Right atrium auricular region (tissue), 2 donors: ENCODE measurements at regions not wholly inside any gene's neighbourhood (a gene's known extent, or its start where the extent isn't known, plus 50 kb on each side); places are given as distances from the start of the nearest gene placed in this dataset.

Experiments
- DNase-seq: peaks from one replicate; pipeline ENCODE4 v3.0.0-alpha.2; 2019; ENCODE audit warnings: low spot score
- H3K27ac ChIP-seq, 2 donors: fragments of 200-600 bp; sonication (generic); 1 replicate in 1 of 2; 2 replicates in 1 of 2; pipeline ENCODE4 v1.5.1; 2016 to 2019
- H3K27me3 ChIP-seq, 2 donors: fragments of 200-600 bp; sonication (generic); one replicate each; pipeline versions ENCODE4 v1.5.1 to v1.6.0; 2017 to 2019
- H3K36me3 ChIP-seq: fragments of 200-600 bp; sonication (generic); one replicate; pipeline ENCODE4 v1.5.1; 2016
- H3K4me1 ChIP-seq, 2 donors: fragments of 200-600 bp; sonication (generic); one replicate each; pipeline versions ENCODE4 v1.5.1 to v1.6.0; 2017 to 2019
- H3K4me3 ChIP-seq, 2 donors: fragments of 200-600 bp; sonication (generic); 1 replicate in 1 of 2; 2 replicates in 1 of 2; pipeline ENCODE4 v1.5.1; 2017 to 2019; ENCODE audit warnings: mild to moderate bottlenecking in 1 of 2, moderate library complexity in 1 of 2
- H3K9me3 ChIP-seq, 2 donors: fragments of 200-600 bp; sonication (generic); one replicate each; pipeline ENCODE4 v1.5.1; 2019
- TF ChIP-seq, protein P1 (sequence below), 2 donors: fragments of 200-600 bp; sonication (generic); IDR thresholded peaks; one replicate each; pipeline ENCODE4 v1.5.1; 2019; ENCODE audit warnings: antibody characterized with exemption in 2 of 2

DNA sequence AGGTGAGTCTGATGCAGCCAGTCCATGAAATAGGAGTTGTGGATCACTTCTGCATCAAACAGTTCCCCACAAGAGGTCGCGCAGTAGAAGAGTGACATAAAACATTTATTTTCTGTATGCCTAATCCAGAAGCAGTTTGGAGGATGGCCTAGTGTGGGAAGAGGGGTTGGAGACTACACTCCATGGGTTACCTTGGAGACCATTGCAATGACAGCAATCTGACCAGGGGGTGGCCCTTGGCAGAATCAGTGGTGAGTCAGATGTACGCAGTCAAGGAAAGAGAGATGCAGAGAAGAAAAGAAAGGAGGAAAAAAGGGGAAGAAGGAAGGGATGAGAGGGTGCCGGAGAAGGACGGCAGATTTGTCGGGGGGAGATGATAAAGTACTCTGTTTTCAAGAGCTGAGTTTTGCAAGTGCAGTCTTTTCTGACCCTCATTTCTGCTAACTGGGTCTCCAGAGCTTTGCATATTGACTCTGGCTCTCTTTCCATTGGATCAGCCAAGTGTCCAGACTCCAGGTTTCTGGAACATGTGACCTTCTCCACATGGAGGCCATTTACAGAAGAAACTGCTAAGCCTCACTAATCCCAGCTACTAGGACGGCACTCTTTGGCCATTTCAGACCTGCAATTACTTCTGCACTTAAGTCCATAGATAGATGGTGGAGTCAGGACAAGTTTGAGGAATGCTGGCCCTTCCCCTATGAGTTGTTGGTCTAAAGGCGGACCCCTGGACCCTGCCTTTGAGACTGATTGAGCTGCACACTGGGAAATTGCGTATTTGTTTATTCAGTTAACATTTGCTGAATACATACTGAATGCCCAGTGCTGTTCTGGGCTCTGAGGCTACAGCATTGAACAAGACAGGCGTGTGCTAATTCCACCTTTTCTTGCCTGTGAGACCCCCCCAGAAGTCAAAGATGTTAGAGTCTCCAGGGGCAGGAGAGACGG lies 424.2 kb downstream of the BCL11B start:
- DNase-seq: no peak
- Histone ChIP-seq H3K36me3 (no peaks in the 10 kb centered on the region), H3K27ac (no peak overlapping the region), H3K4me3 (no peak overlapping the region), H3K9me3 (no peaks in the 10 kb centered on the region), H3K4me1 (no peaks in the 10 kb centered on the region), H3K27me3 (no peaks in the 10 kb centered on the region)
- TF ChIP-seq, protein P1, sequence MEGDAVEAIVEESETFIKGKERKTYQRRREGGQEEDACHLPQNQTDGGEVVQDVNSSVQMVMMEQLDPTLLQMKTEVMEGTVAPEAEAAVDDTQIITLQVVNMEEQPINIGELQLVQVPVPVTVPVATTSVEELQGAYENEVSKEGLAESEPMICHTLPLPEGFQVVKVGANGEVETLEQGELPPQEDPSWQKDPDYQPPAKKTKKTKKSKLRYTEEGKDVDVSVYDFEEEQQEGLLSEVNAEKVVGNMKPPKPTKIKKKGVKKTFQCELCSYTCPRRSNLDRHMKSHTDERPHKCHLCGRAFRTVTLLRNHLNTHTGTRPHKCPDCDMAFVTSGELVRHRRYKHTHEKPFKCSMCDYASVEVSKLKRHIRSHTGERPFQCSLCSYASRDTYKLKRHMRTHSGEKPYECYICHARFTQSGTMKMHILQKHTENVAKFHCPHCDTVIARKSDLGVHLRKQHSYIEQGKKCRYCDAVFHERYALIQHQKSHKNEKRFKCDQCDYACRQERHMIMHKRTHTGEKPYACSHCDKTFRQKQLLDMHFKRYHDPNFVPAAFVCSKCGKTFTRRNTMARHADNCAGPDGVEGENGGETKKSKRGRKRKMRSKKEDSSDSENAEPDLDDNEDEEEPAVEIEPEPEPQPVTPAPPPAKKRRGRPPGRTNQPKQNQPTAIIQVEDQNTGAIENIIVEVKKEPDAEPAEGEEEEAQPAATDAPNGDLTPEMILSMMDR (IDR thresholded peaks at IDR 0.05): no peak

DNA sequence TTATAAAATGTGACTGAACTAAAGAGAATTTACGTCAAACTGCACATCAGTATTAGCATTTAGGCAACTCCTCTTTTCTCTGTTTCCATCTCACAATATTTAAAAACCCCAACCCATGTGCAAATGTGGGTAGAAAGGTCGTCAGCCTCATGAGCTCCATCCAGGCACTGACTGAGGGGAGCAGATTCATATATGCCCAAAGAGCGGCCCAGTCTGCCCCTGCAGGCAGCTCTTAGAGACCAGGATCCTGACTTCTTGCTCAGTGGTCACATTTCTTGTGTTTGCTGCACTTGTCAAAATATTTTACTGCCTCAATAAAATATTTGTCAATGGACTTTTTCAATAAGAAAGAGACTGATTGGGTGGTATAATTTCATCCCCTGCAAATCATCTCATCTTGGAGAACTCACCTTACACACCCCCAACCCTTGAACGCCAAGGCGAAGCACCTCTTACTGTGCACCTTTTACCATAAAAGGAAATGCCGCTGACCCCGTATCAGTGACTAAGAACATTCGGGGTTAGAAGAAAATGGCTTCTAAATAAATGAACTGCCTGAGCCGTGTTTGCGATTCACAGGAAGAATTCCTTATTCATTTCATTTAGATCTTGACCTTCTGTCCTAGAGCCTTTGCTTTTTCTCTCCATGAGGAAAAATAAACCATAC lies 418.8 kb downstream of the BCL11B start:
- no peak for DNase-seq
- no peak overlapping the region for H3K27ac ChIP-seq
- no peak overlapping the region for H3K4me3 ChIP-seq
- H3K9me3 ChIP-seq: no peaks in the 10 kb centered on the region
- no peaks in the 10 kb centered on the region for H3K36me3 ChIP-seq
- H3K4me1 ChIP-seq: no peaks in the 10 kb centered on the region
- TF ChIP-seq, protein P1 (IDR thresholded peaks at IDR 0.05): no peak
- H3K27me3 ChIP-seq: no peaks in the 10 kb centered on the region

DNA sequence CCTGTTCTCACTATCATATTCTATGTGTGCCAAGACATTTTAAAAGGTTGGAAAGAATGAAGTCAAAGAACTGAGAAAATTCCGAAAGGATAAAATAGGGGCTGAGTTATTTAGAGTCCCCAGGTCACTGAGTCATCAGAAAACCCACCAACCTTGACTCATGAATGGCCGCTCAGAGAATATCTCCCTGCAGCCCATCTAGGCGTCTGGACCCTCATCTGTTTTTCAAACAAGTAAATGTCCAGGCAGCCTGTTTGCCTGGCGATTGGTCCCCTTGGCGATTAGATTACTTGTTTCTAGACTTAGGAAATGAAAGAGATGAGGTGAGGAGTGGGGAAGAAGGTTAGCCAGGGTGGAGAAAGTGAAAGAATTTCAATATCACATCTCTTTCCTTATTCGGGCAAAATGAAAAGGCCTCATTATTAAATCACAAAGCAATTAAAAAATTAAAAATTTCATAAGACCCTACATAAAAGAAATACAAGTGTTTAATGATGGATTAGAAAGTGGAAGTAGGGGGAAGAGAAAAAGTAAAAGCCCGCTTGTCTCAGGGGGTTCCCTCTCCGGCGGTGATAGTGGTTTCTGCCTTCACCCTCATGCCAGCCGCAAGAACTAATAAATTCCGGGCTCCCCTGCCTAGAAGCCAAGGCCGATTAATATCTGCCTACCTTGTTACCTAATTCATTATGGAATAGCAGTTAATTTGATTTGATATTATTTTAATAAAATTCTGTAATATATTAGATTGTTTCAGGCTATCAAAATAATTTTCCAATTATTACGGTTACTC lies 415.9 kb downstream of the BCL11B start:
- TF ChIP-seq, protein P1 (IDR thresholded peaks at IDR 0.05): no peak
- no peaks in the 10 kb centered on the region for H3K9me3 ChIP-seq
- H3K4me3 ChIP-seq: no peak overlapping the region
- no peak for DNase-seq
- no peak overlapping the region for H3K27ac ChIP-seq
- no peaks in the 10 kb centered on the region for H3K4me1 ChIP-seq
- no peaks in the 10 kb centered on the region for H3K27me3 ChIP-seq
- no peaks in the 10 kb centered on the region for H3K36me3 ChIP-seq

DNA sequence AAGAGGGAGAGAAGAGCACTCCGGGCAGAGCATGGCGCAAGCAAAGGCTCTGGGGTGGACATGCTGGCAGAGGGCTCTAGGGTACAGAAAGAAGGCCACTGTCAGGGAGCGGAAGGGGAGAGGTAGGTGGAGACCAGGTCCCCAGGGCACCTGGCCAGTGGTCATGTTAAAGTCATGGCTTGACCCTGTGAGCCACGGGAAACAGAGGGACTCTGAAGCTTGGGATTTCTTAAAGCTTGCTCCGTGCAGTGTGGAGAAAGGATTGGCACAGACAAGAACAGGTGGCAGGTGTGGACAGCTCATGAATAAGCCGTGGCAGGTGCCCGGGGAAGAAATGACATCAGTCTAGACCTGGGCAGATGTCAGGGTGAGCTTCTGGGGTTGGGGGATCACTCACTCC lies 413.8 kb downstream of the BCL11B start:
- TF ChIP-seq, protein P1 (IDR thresholded peaks at IDR 0.05): no peak
- no peaks in the 10 kb centered on the region for H3K36me3 ChIP-seq
- DNase-seq: no peak
- no peak overlapping the region for H3K4me3 ChIP-seq
- H3K27ac ChIP-seq: no peak overlapping the region
- no peaks in the 10 kb centered on the region for H3K9me3 ChIP-seq
- H3K4me1 ChIP-seq: no peaks in the 10 kb centered on the region
- H3K27me3 ChIP-seq: no peaks in the 10 kb centered on the region

DNA sequence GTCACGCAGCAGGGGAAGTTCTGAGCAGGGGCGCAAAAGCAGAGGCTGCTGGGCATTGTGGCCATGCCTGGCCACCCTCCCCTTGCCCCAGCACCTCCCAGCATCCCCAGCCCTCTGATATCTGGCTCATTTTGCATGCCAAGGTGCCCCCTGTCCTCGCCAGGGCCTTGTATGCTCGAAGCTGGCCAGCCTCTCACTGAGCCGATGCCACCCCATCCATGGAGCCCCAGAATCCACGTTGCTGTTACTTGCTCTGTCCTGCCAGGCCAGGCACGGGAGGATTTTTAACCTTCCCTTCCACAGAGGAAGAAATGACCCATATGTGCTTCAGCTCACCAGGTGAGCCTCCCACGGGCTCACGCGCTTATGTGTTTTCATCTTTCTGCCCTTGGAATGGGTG lies 413.4 kb downstream of the BCL11B start:
- H3K36me3 ChIP-seq: no peaks in the 10 kb centered on the region
- no peaks in the 10 kb centered on the region for H3K9me3 ChIP-seq
- H3K27me3 ChIP-seq: no peaks in the 10 kb centered on the region
- TF ChIP-seq, protein P1 (IDR thresholded peaks at IDR 0.05): no peak
- H3K27ac ChIP-seq: no peak overlapping the region
- no peak for DNase-seq
- H3K4me1 ChIP-seq: no peaks in the 10 kb centered on the region
- no peak overlapping the region for H3K4me3 ChIP-seq
